K562 (cell line): ENCODE measurements at regions not wholly inside any gene's neighbourhood (a gene's known extent, or its start where the extent isn't known, plus 50 kb on each side); places are given as distances from the start of the nearest gene placed in this dataset.

ENCODE experiments used
- ATAC-seq: fragments of 200-7000 bp; cut with Tn5 transposase; 3 replicates; pipeline ENCODE4 v1.9.1; 2020; ENCODE audit warnings: moderate library complexity
- BruUV-seq: library from RNA; stranded (reverse); fragments of 400-500 nt; replicated peaks from 2 replicates; lab custom pipeline; 2021; lab: Mats Ljungman, UMichigan
- CTCF ChIA-PET: fragments of 300-600 bp; formaldehyde crosslinking; extraction: SDS; loops from one replicate; lab custom pipeline; 2021; ENCODE audit warnings: low intra/inter-chr PET ratio; lab: Yijun Ruan, JAX
- POLR2A ChIA-PET: fragments of 300-600, 350-650 bp; sonication (Branson Sonifier 250); formaldehyde crosslinking; extraction: SDS; loops from one replicate; lab custom pipeline; 2021; ENCODE audit warnings: antibody characterized with exemption, inconsistent platforms; lab: Yijun Ruan, JAX
- DNase-seq, 4 experiments: peaks; one replicate each; pipeline versions ENCODE4 v3.0.0 to v3.0.0-alpha.2; 2011 to 2018; ENCODE audit warnings: low spot score in 3 of 4, mixed read lengths in 3 of 4; ENCODE audit errors: extremely low read depth in 1 of 4
- FAIRE-seq: peaks from 2 replicates; lab custom pipeline; 2011; peaks lifted over from hg19 to GRCh38; lab: Jason Lieb, UNC
- H2AFZ ChIP-seq: 2 replicates; pipeline ENCODE4 v1.6.0; 2011; ENCODE audit warnings: low read depth, low read length, control low read depth, inconsistent platforms
- H3K27ac ChIP-seq: fragments of 200-600 bp; 3 replicates; pipeline ENCODE4 v1.8.0; 2011; ENCODE audit warnings: low read depth, mild to moderate bottlenecking, control low read depth, inconsistent platforms, low read length, moderate library complexity, mixed read lengths; ENCODE audit errors: extremely low read depth
- H3K27me3 ChIP-seq, 2 experiments: fragments of 300-600 bp in 1 of 2; 2 replicates in 1 of 2; 3 replicates in 1 of 2; pipeline versions ENCODE4 v1.6.0 to v1.8.0; 2011; ENCODE audit warnings: inconsistent platforms in 2 of 2, low read length in 2 of 2, mild to moderate bottlenecking in 1 of 2, mixed read lengths in 1 of 2, moderate library complexity in 1 of 2; ENCODE audit not compliant: control insufficient read depth in 2 of 2, insufficient read depth in 2 of 2
- H3K36me3 ChIP-seq: fragments of 300-600 bp; 3 replicates; pipeline ENCODE4 v1.8.0; 2011; ENCODE audit warnings: mild to moderate bottlenecking, low read length, inconsistent platforms; ENCODE audit not compliant: control insufficient read depth, insufficient read depth
- H3K4me1 ChIP-seq, 2 experiments: fragments of 200-600 bp in 1 of 2; replicated peaks in 1 of 2; 2 replicates in 1 of 2; 3 replicates in 1 of 2; pipeline versions ENCODE4 v1.5.1 to v1.8.0; 2011; ENCODE audit warnings: inconsistent platforms in 2 of 2, low read length in 2 of 2, mild to moderate bottlenecking in 1 of 2, mixed read lengths in 1 of 2, moderate library complexity in 1 of 2; ENCODE audit not compliant: control insufficient read depth in 2 of 2, insufficient read depth in 2 of 2
- H3K4me2 ChIP-seq: 2 replicates; pipeline ENCODE4 v1.6.1; 2011; ENCODE audit warnings: low read length, control low read depth, inconsistent platforms, mixed read lengths; ENCODE audit not compliant: insufficient read depth
- H3K4me3 ChIP-seq: fragments of 200-600 bp; sonication (generic), shearing (Covaris generic); 2 replicates; pipeline ENCODE4 v1.5.1; 2016; ENCODE audit warnings: control low read depth, inconsistent platforms
- H3K79me2 ChIP-seq: fragments of 200-600 bp; 3 replicates; pipeline ENCODE4 v1.8.0; 2011; ENCODE audit warnings: low read length, inconsistent platforms; ENCODE audit not compliant: control insufficient read depth, insufficient read depth
- H3K9ac ChIP-seq, 2 experiments: 2 replicates each; pipeline versions ENCODE4 v1.6.0 to v1.6.1; 2011; ENCODE audit warnings: low read depth in 2 of 2, low read length in 2 of 2, control low read depth in 1 of 2, inconsistent platforms in 1 of 2, mild to moderate bottlenecking in 1 of 2, mixed read lengths in 1 of 2; ENCODE audit not compliant: insufficient read depth in 1 of 2
- H3K9me1 ChIP-seq: one replicate; pipeline ENCODE4 v1.6.0; 2011; ENCODE audit warnings: inconsistent platforms, mild to moderate bottlenecking, low read length, moderate library complexity; ENCODE audit not compliant: control insufficient read depth, insufficient read depth
- H3K9me3 ChIP-seq: replicated peaks from 2 replicates; pipeline ENCODE4 v1.5.1; 2011; ENCODE audit warnings: low read depth, low read length, inconsistent platforms; ENCODE audit not compliant: control insufficient read depth, insufficient read depth
- H4K20me1 ChIP-seq: replicated peaks from 2 replicates; pipeline ENCODE4 v1.6.1; 2011; ENCODE audit warnings: low read length, inconsistent platforms, mixed read lengths; ENCODE audit not compliant: control insufficient read depth, insufficient read depth
- BDP1 ChIP-seq: IDR thresholded peaks from 3 replicates; pipeline ENCODE4 v1.6.1; 2011; ENCODE audit not compliant: insufficient read length, insufficient read depth
- CBX5 ChIP-seq: IDR thresholded peaks from 2 replicates; pipeline ENCODE4 v1.6.1; 2014; ENCODE audit warnings: low read depth, borderline replicate concordance
- CTBP1 ChIP-seq: fragments of 450-650 bp; IDR thresholded peaks from 2 replicates; pipeline ENCODE4 v1.6.1; 2016; ENCODE audit warnings: borderline replicate concordance
- E2F3 ChIP-seq: fragments of 250-450 bp; sonication (Bioruptor Pico); IDR thresholded peaks from 2 replicates; pipeline ENCODE4 v1.4.0; 2020; ENCODE audit warnings: mild to moderate bottlenecking
- ID3 ChIP-seq, 2 experiments: fragments of 250-450 bp in 1 of 2; fragments of 450-650 bp in 1 of 2; sonication (Bioruptor Pico) in 1 of 2; IDR thresholded peaks; 2 replicates each; pipeline versions ENCODE4 v1.6.1 to v1.8.0; 2016 to 2021; ENCODE audit warnings: mild to moderate bottlenecking in 2 of 2, moderate library complexity in 2 of 2, missing compliant biosample characterization in 1 of 2, missing genetic modification characterization in 1 of 2
- KDM5B ChIP-seq: fragments of 200-600 bp; sonication (generic); IDR thresholded peaks from 2 replicates; pipeline ENCODE4 v1.6.1; 2012; ENCODE audit warnings: low read depth, mild to moderate bottlenecking, moderate library complexity, low read length, control low read depth, inconsistent platforms; ENCODE audit not compliant: insufficient replicate concordance
- MBD2 ChIP-seq: sonication (generic); IDR thresholded peaks from 2 replicates; pipeline ENCODE4 v1.6.1; 2016; ENCODE audit warnings: low read depth, borderline replicate concordance
- MIER1 ChIP-seq: fragments of 450-650 bp; IDR thresholded peaks from 2 replicates; pipeline ENCODE4 v1.6.1; 2016; ENCODE audit warnings: antibody characterized with exemption, mild to moderate bottlenecking, low read depth
- NRF1 ChIP-seq, 2 experiments: fragments of 450-650 bp; IDR thresholded peaks in 1 of 2; conservative IDR thresholded peaks in 1 of 2; 2 replicates each; pipeline ENCODE4 v1.6.1; 2014; ENCODE audit warnings: mild to moderate bottlenecking in 2 of 2
- RAD51 ChIP-seq: fragments of 450-650 bp; IDR thresholded peaks from 2 replicates; pipeline ENCODE4 v1.7.1; 2016; ENCODE audit warnings: low read depth, mild to moderate bottlenecking, borderline replicate concordance
- RB1 ChIP-seq: fragments of 450-650 bp; IDR thresholded peaks from 2 replicates; pipeline ENCODE4 v1.6.1; 2017; ENCODE audit warnings: low read depth, mild to moderate bottlenecking
- RBBP5 ChIP-seq: fragments of 200-600 bp; sonication (generic); IDR thresholded peaks from 2 replicates; pipeline ENCODE4 v1.6.1; 2012; ENCODE audit warnings: borderline replicate concordance, mild to moderate bottlenecking, low read length, control low read depth, inconsistent platforms; ENCODE audit not compliant: insufficient read depth, poor library complexity, severe bottlenecking
- SMC3 ChIP-seq: conservative IDR thresholded peaks from 2 replicates; pipeline ENCODE4 v1.6.1; 2011; ENCODE audit warnings: low read depth, low read length, improper control_type of control experiment; ENCODE audit not compliant: insufficient read depth
- ZBTB7A ChIP-seq: IDR thresholded peaks from 2 replicates; pipeline ENCODE4 v1.6.1; 2011; ENCODE audit warnings: low read depth, mild to moderate bottlenecking, low read length, moderate library complexity, borderline replicate concordance; ENCODE audit not compliant: control insufficient read depth
- ZNF609 ChIP-seq: sonication (generic); formaldehyde crosslinking; IDR thresholded peaks from 2 replicates; pipeline ENCODE4 v1.8.1; 2023; ENCODE audit warnings: missing genetic modification reagents, mild to moderate bottlenecking, borderline replicate concordance
- WGBS: fragments of 100-300 bp; shearing (Covaris generic); methylation state at CpG from one replicate; pipeline ENCODE4 v1.1.6; 2016; ENCODE audit warnings: low coverage, mixed read lengths; ENCODE audit not compliant: insufficient coverage; ENCODE audit errors: missing lambda C conversion rate; 5-methylcytosine and 5-hydroxymethylcytosine counted together
- in situ Hi-C: fragments of 300-500 bp; cut with MboI; formaldehyde crosslinking; loops from 4 replicates; pipeline ENCODE4 v1.15.0; 2018; ENCODE audit warnings: inconsistent platforms, mixed read lengths
- intact Hi-C: fragments of 100-400 bp; cut with micrococcal nuclease; formaldehyde crosslinking; loops from 2 replicates; pipeline ENCODE4 v1.14.2; 2022

GRCh38 chr4:57163530-57164459, 53.6 kb upstream of the IGFBP7 start:
- Histone ChIP-seq H4K20me1 (no peaks in the 10 kb centered on the region), H3K4me2 (peak overlapping the region; percentile 96), H2AFZ (peak overlapping the region; percentile 97), H3K9ac (peak overlapping the region; percentile 6 to 89; a peak in 3 of 4 replicates), H3K4me3 (peak overlapping the region; percentile 40), H3K9me1 (no peaks in the 10 kb centered on the region), H3K36me3 (no peaks in the 10 kb centered on the region), H3K27ac (no peak overlapping the region), H3K9me3 (no peaks in the 10 kb centered on the region), H3K4me1 (peaks cover 0 to 10% of the 10 kb centered on the region in 2 experiments; a peak in 2 of 5 replicates), H3K27me3 (no peaks in the 10 kb centered on the region), H3K79me2 (no peaks in the 10 kb centered on the region)
- in situ Hi-C loops (no loop called here), intact Hi-C loops (loop anchor here (2.0 to 10.0 kb wide), 2 partner anchors 125 to 271 kb away; no protein-coding TSS in a partner anchor)
- ChIA-PET POLR2A (interaction anchor here (0.8 kb wide), 1 partner anchor 8 kb away, joined by 3 read pairs; no protein-coding TSS in a partner anchor), CTCF (interaction anchor here (1.0 kb wide), 1 partner anchor 24 kb away, joined by 3 read pairs; no protein-coding TSS in a partner anchor)
- DNase-seq (peak; percentile 74 to 84 (median 80)), FAIRE-seq (peak; percentile 85), ATAC-seq (peak; percentile 99)
- 2% methylated on average over 45 of the region's 61 CpGs for WGBS
- no TSS peak for BruUV-seq
- TF ChIP-seq ZNF609 (CRISPR knock-in tag), result no peak
- no peak for TF ChIP-seq RBBP5
- TF ChIP-seq RB1, result peak; percentile 91
- TF ChIP-seq E2F3 (CRISPR knock-in tag), result 0 out of 2 replicates have a peak, but pooled peaks have one; percentile 30
- no peak for TF ChIP-seq MBD2
- no peak for TF ChIP-seq RAD51
- TF ChIP-seq KDM5B, result no peak
- peak; percentile 38; the same call in 1 of the 2 replicates for TF ChIP-seq CTBP1
- peak; percentile 83 to 85 for TF ChIP-seq NRF1 (conservative IDR thresholded peaks at IDR 0.05 in 1 of 2, IDR thresholded peaks at IDR 0.05 in 1 of 2)
- 0 out of 2 replicates have a peak, but pooled peaks have one; percentile 48 for TF ChIP-seq MIER1
- TF ChIP-seq SMC3, result peak; percentile 60
- TF ChIP-seq ZBTB7A, result peak; percentile 38; the same call in 1 of the 2 replicates
- peak; percentile 41; the same call in 1 of the 2 replicates for TF ChIP-seq CBX5
- TF ChIP-seq ID3 (CRISPR knock-in tag; IDR thresholded peaks at IDR 0.05), result no peak
- 0 out of 2 replicates have a peak, but pooled peaks have one; percentile 19 for TF ChIP-seq ID3 (tag; IDR thresholded peaks at IDR 0.05)
- no peak for TF ChIP-seq BDP1
